Testis (tissue), 2 donors: ENCODE measurements at regions not wholly inside any gene's neighbourhood (a gene's known extent, or its start where the extent isn't known, plus 50 kb on each side); places are given as distances from the start of the nearest gene placed in this dataset.

ENCODE experiments used
- POLR2A ChIP-seq: fragments of 450-650 bp; IDR thresholded peaks from one replicate; pipeline ENCODE4 v1.6.1; 2017; ENCODE audit warnings: antibody characterized with exemption, mild to moderate bottlenecking, moderate library complexity
- TF ChIP-seq, protein P1 (sequence below), 3 experiments: fragments of 450-650 bp in 2 of 3; fragments of 200-600 bp in 1 of 3; sonication (generic) in 1 of 3; IDR thresholded peaks; one replicate each; pipeline ENCODE4 v1.5.1; 2016 to 2019; ENCODE audit warnings: antibody characterized with exemption in 3 of 3, mild to moderate bottlenecking in 2 of 3, moderate library complexity in 1 of 3

DNA sequence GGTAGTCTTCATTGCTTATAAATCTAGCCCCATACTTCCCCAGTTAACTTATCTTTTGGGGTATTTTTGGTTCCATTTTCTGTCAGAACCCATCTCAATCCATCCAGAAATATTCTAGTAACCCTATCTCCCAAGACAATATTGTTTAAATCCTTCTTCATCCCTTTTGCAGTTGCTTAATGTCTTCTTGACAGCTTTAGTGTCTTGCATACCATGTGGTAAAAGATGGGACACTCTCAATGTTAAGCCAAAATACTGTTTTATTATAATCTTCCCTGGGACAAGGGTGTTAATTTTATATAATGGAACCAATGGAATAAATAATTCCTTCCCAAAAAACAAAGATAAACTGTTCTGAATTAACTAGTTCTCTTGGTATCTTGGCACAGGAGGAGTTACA lies 450.2 kb downstream of the CCER1 start:
- TF ChIP-seq, protein P1, sequence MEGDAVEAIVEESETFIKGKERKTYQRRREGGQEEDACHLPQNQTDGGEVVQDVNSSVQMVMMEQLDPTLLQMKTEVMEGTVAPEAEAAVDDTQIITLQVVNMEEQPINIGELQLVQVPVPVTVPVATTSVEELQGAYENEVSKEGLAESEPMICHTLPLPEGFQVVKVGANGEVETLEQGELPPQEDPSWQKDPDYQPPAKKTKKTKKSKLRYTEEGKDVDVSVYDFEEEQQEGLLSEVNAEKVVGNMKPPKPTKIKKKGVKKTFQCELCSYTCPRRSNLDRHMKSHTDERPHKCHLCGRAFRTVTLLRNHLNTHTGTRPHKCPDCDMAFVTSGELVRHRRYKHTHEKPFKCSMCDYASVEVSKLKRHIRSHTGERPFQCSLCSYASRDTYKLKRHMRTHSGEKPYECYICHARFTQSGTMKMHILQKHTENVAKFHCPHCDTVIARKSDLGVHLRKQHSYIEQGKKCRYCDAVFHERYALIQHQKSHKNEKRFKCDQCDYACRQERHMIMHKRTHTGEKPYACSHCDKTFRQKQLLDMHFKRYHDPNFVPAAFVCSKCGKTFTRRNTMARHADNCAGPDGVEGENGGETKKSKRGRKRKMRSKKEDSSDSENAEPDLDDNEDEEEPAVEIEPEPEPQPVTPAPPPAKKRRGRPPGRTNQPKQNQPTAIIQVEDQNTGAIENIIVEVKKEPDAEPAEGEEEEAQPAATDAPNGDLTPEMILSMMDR (IDR thresholded peaks at IDR 0.05) = no peak
- TF ChIP-seq POLR2A = no peak
